Activated CD4-positive, alpha-beta memory T cell treated with anti-CD3 and anti-CD28 coated beads, Interleukin-2, amount 10 ng/mL, durations not matched to agents 7 days and 5 days (primary cell): ENCODE measurements at regions not wholly inside any gene's neighbourhood (a gene's known extent, or its start where the extent isn't known, plus 50 kb on each side); places are given as distances from the start of the nearest gene placed in this dataset.
"Not testable (repeated sequence)": the region's sequence is repeated elsewhere in the genome, so short reads cannot be mapped to it uniquely, and the experiment has no call there.

Source experiments
- CTCF ChIA-PET: fragments of 350-600 bp; sonication (Branson Sonifier 250); formaldehyde crosslinking; loops from one replicate; lab custom pipeline; 2021; ENCODE audit warnings: antibody characterized with exemption, inconsistent platforms; lab: Charles Lee
- POLR2A ChIA-PET: fragments of 350-600 bp; sonication (Branson Sonifier 250); formaldehyde crosslinking; loops from one replicate; lab custom pipeline; 2021; ENCODE audit warnings: antibody characterized with exemption; lab: Charles Lee
- DNase-seq: peaks from one replicate; pipeline ENCODE4 v3.0.0-alpha.2; 2020
- H3K27ac Mint-ChIP-seq: one replicate; pipeline ENCODE4 v1.8.0; 2021; ENCODE audit warnings: mild to moderate bottlenecking, mixed read lengths
- H3K27me3 Mint-ChIP-seq: one replicate; pipeline ENCODE4 v1.8.0; 2021; ENCODE audit warnings: mixed read lengths
- H3K36me3 Mint-ChIP-seq: one replicate; pipeline ENCODE4 v1.8.0; 2021; ENCODE audit warnings: low read depth, mixed read lengths
- H3K4me1 Mint-ChIP-seq: one replicate; pipeline ENCODE4 v1.8.0; 2021; ENCODE audit warnings: mixed read lengths
- H3K4me3 Mint-ChIP-seq: one replicate; pipeline ENCODE4 v1.8.0; 2021; ENCODE audit warnings: mild to moderate bottlenecking, mixed read lengths
- H3K9me3 Mint-ChIP-seq: one replicate; pipeline ENCODE4 v1.8.0; 2021; ENCODE audit warnings: mixed read lengths

GRCh38 chr5:42036379-42036778 is 111.3 kb downstream of the FBXO4 start:
- Mint-ChIP-seq H3K4me3 (no peak overlapping the region), H3K27me3 (peaks cover 18% of the 10 kb centered on the region), H3K27ac (no peak overlapping the region), H3K9me3 (no peaks in the 10 kb centered on the region), H3K4me1 (no peaks in the 10 kb centered on the region), H3K36me3 (no peaks in the 10 kb centered on the region)
- ChIA-PET POLR2A (no interaction called here), CTCF (interaction anchor here (1.1 kb wide), 1 partner anchor 21 kb away, joined by 4 read pairs; no protein-coding TSS in a partner anchor)
- DNase-seq, result no peak

GRCh38 chr5:42037379-42037932 is 112.4 kb downstream of the FBXO4 start:
- POLR2A ChIA-PET, result no interaction called here
- Mint-ChIP-seq H3K27ac (no peak overlapping the region), H3K9me3 (no peaks in the 10 kb centered on the region), H3K4me3 (no peak overlapping the region), H3K27me3 (peaks cover 18% of the 10 kb centered on the region), H3K4me1 (no peaks in the 10 kb centered on the region), H3K36me3 (no peaks in the 10 kb centered on the region)
- no peak for DNase-seq
- CTCF ChIA-PET, result interaction anchor here (1.1 kb wide), 1 partner anchor 20 kb away, joined by 4 read pairs; no protein-coding TSS in a partner anchor

GRCh38 chr5:42043400-42043799 is 118.3 kb downstream of the FBXO4 start:
- H3K4me3 Mint-ChIP-seq, result no peak overlapping the region
- no peaks in the 10 kb centered on the region for H3K9me3 Mint-ChIP-seq
- POLR2A ChIA-PET, result no interaction called here

GRCh38 chr5:42057254-42057690 is 132.2 kb downstream of the FBXO4 start:
- H3K9me3 Mint-ChIP-seq, result no peaks in the 10 kb centered on the region
- ChIA-PET POLR2A (interaction anchor here (1.1 to 1.3 kb wide), 2 partner anchors 200 to 298 kb away, joined by 3 read pairs; no protein-coding TSS in a partner anchor), CTCF (interaction anchor here (0.6 to 4.6 kb wide), 30 partner anchors 9 to 832 kb away, joined by 3 to 153 read pairs (median 4); partner anchors contain the start of genes OXCT1 and RIMOC1)
- H3K27ac Mint-ChIP-seq, result no peak overlapping the region
- H3K4me1 Mint-ChIP-seq, result no peaks in the 10 kb centered on the region
- no peaks in the 10 kb centered on the region for H3K36me3 Mint-ChIP-seq
- no peak overlapping the region for H3K4me3 Mint-ChIP-seq
- H3K27me3 Mint-ChIP-seq, result peaks cover 9% of the 10 kb centered on the region
- DNase-seq, result peak; percentile 53

More at GRCh38 chr5:42043400-42043799, 118.3 kb downstream of the FBXO4 start:
- CTCF ChIA-PET, result interaction anchor here (1.5 kb wide), 1 partner anchor 14 kb away, joined by 4 read pairs; no protein-coding TSS in a partner anchor
- H3K27me3 Mint-ChIP-seq, result peaks cover 22% of the 10 kb centered on the region
- H3K36me3 Mint-ChIP-seq, result no peaks in the 10 kb centered on the region
- DNase-seq, result no peak
- no peaks in the 10 kb centered on the region for H3K4me1 Mint-ChIP-seq
- H3K27ac Mint-ChIP-seq, result no peak overlapping the region

- Mint-ChIP-seq H3K27me3 (peaks cover 6% of the 10 kb centered on the region), H3K27ac (no peak overlapping the region), H3K36me3 (no peaks in the 10 kb centered on the region), H3K4me3 (no peak overlapping the region), H3K4me1 (no peaks in the 10 kb centered on the region), H3K9me3 (no peaks in the 10 kb centered on the region)
- ChIA-PET CTCF (interaction anchor here (4.6 kb wide), 1 partner anchor 203 kb away, joined by 153 read pairs; no protein-coding TSS in a partner anchor), POLR2A (no interaction called here)
- no peak for DNase-seq
These were observed 134.2 kb downstream of the FBXO4 start for GRCh38 chr5:42059291-42059690.

GRCh38 chr5:42059778-42060464 is 134.8 kb downstream of the FBXO4 start:
- DNase-seq, result no peak
- peaks cover 6% of the 10 kb centered on the region for H3K27me3 Mint-ChIP-seq
- H3K9me3 Mint-ChIP-seq, result no peaks in the 10 kb centered on the region
- no peak overlapping the region for H3K27ac Mint-ChIP-seq
- ChIA-PET POLR2A (no interaction called here), CTCF (no interaction called here)
- no peaks in the 10 kb centered on the region for H3K36me3 Mint-ChIP-seq
- no peak overlapping the region for H3K4me3 Mint-ChIP-seq
- H3K4me1 Mint-ChIP-seq, result no peaks in the 10 kb centered on the region

GRCh38 chr5:42061121-42061520 is 136.0 kb downstream of the FBXO4 start:
- Mint-ChIP-seq H3K4me1 (no peaks in the 10 kb centered on the region), H3K27me3 (peaks cover 6% of the 10 kb centered on the region), H3K27ac (no peak overlapping the region), H3K36me3 (no peaks in the 10 kb centered on the region), H3K9me3 (no peaks in the 10 kb centered on the region), H3K4me3 (no peak overlapping the region)
- POLR2A ChIA-PET, result no interaction called here
- no peak for DNase-seq
- CTCF ChIA-PET, result interaction anchor here (1.3 kb wide), 1 partner anchor 205 kb away, joined by 7 read pairs; no protein-coding TSS in a partner anchor

GRCh38 chr5:42064821-42065220 is 139.7 kb downstream of the FBXO4 start:
- no peaks in the 10 kb centered on the region for H3K36me3 Mint-ChIP-seq
- no peaks in the 10 kb centered on the region for H3K27me3 Mint-ChIP-seq
- H3K9me3 Mint-ChIP-seq, result no peaks in the 10 kb centered on the region
- no peak for DNase-seq
- H3K4me1 Mint-ChIP-seq, result no peaks in the 10 kb centered on the region
- H3K4me3 Mint-ChIP-seq, result no peak overlapping the region
- ChIA-PET CTCF (interaction anchor here (2.3 kb wide), 1 partner anchor 8 kb away, joined by 11 read pairs; no protein-coding TSS in a partner anchor), POLR2A (no interaction called here)
- no peak overlapping the region for H3K27ac Mint-ChIP-seq

GRCh38 chr5:42066131-42066530 is 141.1 kb downstream of the FBXO4 start:
- no peak for DNase-seq
- Mint-ChIP-seq H3K4me1 (no peaks in the 10 kb centered on the region), H3K27ac (no peak overlapping the region), H3K36me3 (no peaks in the 10 kb centered on the region), H3K9me3 (no peaks in the 10 kb centered on the region), H3K4me3 (no peak overlapping the region), H3K27me3 (no peaks in the 10 kb centered on the region)
- ChIA-PET POLR2A (no interaction called here), CTCF (interaction anchor here (2.3 kb wide), 1 partner anchor 9 kb away, joined by 11 read pairs; no protein-coding TSS in a partner anchor)

GRCh38 chr5:42074353-42074752 is 149.3 kb downstream of the FBXO4 start:
- peaks cover 7% of the 10 kb centered on the region for H3K27me3 Mint-ChIP-seq
- no peak for DNase-seq
- no peak overlapping the region for H3K27ac Mint-ChIP-seq
- H3K36me3 Mint-ChIP-seq, result no peaks in the 10 kb centered on the region
- CTCF ChIA-PET, result no interaction called here
- H3K4me3 Mint-ChIP-seq, result no peak overlapping the region
- no peaks in the 10 kb centered on the region for H3K4me1 Mint-ChIP-seq
- POLR2A ChIA-PET, result no interaction called here
- peaks cover 4% of the 10 kb centered on the region for H3K9me3 Mint-ChIP-seq

GRCh38 chr5:42089705-42090104 is 164.6 kb downstream of the FBXO4 start:
- Mint-ChIP-seq H3K9me3 (no peaks in the 10 kb centered on the region), H3K36me3 (no peaks in the 10 kb centered on the region), H3K27ac (no peak overlapping the region), H3K27me3 (no peaks in the 10 kb centered on the region), H3K4me3 (no peak overlapping the region), H3K4me1 (no peaks in the 10 kb centered on the region)
- ChIA-PET POLR2A (no interaction called here), CTCF (no interaction called here)
- no peak for DNase-seq

GRCh38 chr5:42090162-42090561 is 165.1 kb downstream of the FBXO4 start:
- H3K27ac Mint-ChIP-seq, result no peak overlapping the region

GRCh38 chr5:42099846-42100245 is 174.8 kb downstream of the FBXO4 start:
- POLR2A ChIA-PET, H3K27me3 Mint-ChIP-seq, H3K36me3 Mint-ChIP-seq, H3K4me3 Mint-ChIP-seq, H3K9me3 Mint-ChIP-seq, H3K27ac Mint-ChIP-seq, DNase-seq: not testable (repeated sequence)
- peaks cover 11% of the 10 kb centered on the region for H3K4me1 Mint-ChIP-seq
- CTCF ChIA-PET, result interaction anchor here (1.7 kb wide), 1 partner anchor 43 kb away, joined by 7 read pairs; no protein-coding TSS in a partner anchor

More at GRCh38 chr5:42090162-42090561, 165.1 kb downstream of the FBXO4 start:
- Mint-ChIP-seq H3K36me3 (no peaks in the 10 kb centered on the region), H3K9me3 (no peaks in the 10 kb centered on the region), H3K27me3 (no peaks in the 10 kb centered on the region), H3K4me1 (no peaks in the 10 kb centered on the region), H3K4me3 (no peak overlapping the region)
- ChIA-PET POLR2A (no interaction called here), CTCF (no interaction called here)
- no peak for DNase-seq
